Testis (tissue), 2 donors: ENCODE measurements at regions not wholly inside any gene's neighbourhood (a gene's known extent, or its start where the extent isn't known, plus 50 kb on each side); places are given as distances from the start of the nearest gene placed in this dataset.
"Not testable (repeated sequence)": the region's sequence is repeated elsewhere in the genome, so short reads cannot be mapped to it uniquely, and the experiment has no call there.

Source experiments
- DNase-seq: peaks from one replicate; pipeline ENCODE4 v3.0.0-alpha.2; 2019
- H3K27ac ChIP-seq, 2 donors: fragments of 200-600 bp; sonication (generic); one replicate each; pipeline ENCODE4 v1.5.1; 2019
- H3K27me3 ChIP-seq: fragments of 200-600 bp; sonication (generic); one replicate; pipeline ENCODE4 v1.5.1; 2019
- H3K36me3 ChIP-seq: fragments of 200-600 bp; sonication (generic); one replicate; pipeline ENCODE4 v1.5.1; 2017; ENCODE audit warnings: low read depth; ENCODE audit errors: missing control alignments
- H3K4me1 ChIP-seq: fragments of 200-600 bp; sonication (generic); one replicate; pipeline ENCODE4 v1.5.1; 2019
- H3K4me3 ChIP-seq, 2 donors: fragments of 200-600 bp; sonication (generic); one replicate each; pipeline ENCODE4 v1.5.1; 2017 to 2019
- H3K9me3 ChIP-seq: fragments of 200-600 bp; sonication (generic); one replicate; pipeline ENCODE4 v1.5.1; 2017
- WGBS, 2 donors: methylation state at CpG; one replicate each; pipeline ENCODE4 v1.1.5; 2018; 5-methylcytosine and 5-hydroxymethylcytosine counted together
- intact Hi-C: fragments of 100-400 bp; cut with DNase I; formaldehyde crosslinking; loops from one replicate; pipeline ENCODE4 v1.15.1; 2023; ENCODE audit warnings: low total_unique reads

DNA sequence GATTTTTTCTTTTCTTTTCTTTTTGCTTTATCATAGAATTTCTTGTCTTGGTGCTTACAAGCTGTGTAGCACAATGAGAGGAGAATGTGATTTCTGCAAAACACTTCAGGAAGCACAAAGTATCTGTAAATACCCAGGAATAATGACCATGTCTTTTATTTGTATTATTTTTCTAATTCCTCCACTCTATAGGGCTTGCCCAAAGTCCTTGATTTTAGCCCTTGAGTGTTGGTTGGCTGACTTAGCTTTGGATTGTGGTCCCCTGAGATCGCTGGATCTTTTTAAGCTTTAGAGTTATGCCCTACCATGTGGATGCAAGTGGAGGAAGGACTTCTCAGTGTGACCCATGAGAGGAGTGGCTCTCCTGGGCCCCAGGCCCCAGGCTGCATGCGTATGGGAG, 52.2 kb downstream of the HOXC4 start:
- H3K4me1 ChIP-seq, H3K9me3 ChIP-seq, H3K36me3 ChIP-seq, H3K27me3 ChIP-seq, H3K4me3 ChIP-seq, H3K27ac ChIP-seq, DNase-seq, intact Hi-C loops: not testable (repeated sequence)
- WGBS, 2 donors: 61 to 67% methylated on average over 2 of the region's 2 CpGs

DNA sequence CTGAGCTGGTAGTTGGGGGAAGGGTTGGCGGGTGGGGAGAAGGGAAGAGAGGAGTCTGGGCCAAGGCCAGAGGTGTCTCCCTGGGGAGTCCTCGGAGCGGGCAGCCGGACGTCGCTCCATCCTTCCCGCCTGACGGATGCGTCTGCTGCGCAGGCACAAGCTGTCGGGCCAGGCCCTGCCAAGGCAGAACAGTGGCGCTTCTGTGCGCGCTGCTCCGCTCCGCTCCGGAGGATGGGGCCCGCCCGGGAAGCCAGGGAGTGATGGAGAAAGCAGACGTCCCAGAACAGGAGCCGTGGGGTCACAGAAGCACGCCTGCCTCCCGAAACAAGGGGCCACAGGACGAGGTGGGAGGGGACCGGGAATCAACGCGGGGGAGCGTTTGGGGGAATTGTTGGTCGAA, 52.6 kb downstream of the HOXC4 start:
- H3K9me3 ChIP-seq, intact Hi-C loops, H3K4me1 ChIP-seq, DNase-seq, H3K36me3 ChIP-seq, H3K27me3 ChIP-seq, H3K27ac ChIP-seq, H3K4me3 ChIP-seq: not testable (repeated sequence)
- WGBS, 2 donors: 1 to 2% methylated on average over 29 of the region's 29 CpGs

DNA sequence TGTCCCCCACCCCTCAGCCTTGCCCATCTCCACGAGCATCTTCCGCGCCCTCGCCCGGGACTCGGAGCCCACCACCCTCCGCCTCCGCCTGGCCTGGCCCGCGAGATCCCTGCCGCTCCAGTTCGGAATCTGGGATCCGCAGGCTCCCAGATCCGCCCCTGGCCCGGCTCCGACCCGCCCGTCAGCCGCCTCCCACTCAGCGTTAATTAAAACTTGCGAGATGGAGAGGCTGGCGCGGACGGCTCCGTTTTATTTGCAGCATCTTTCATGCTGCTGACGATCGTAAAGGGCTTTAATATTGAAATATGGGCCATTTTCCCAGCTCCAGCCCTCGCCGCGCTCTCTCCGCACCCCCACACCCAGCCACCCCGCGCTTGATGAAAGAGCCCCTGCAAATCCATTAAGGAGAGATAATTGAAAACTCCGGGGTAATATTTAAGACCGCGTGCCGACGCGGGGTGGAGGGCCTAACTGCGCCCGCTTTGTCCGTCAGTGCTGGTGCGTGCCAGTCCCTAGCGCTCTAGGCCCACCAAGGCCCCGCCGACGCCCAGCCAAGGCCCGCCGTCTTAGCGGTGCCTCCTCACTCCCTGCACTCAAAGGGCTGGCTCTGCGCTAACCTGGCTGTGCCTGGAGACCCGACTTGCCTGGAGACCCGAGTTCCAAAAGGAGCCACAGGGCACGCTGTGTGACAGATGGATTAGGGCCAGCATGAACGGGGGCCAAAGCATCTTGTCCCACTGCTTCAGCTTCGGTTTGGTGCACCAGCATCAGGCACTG, 53.4 kb downstream of the HOXC4 start:
- H3K4me1 ChIP-seq, H3K9me3 ChIP-seq, H3K27ac ChIP-seq, H3K36me3 ChIP-seq, intact Hi-C loops, H3K27me3 ChIP-seq, DNase-seq, H3K4me3 ChIP-seq: not testable (repeated sequence)
- 10 to 26% methylated on average over 45 to 56 of the region's 56 CpGs for WGBS, 2 donors

DNA sequence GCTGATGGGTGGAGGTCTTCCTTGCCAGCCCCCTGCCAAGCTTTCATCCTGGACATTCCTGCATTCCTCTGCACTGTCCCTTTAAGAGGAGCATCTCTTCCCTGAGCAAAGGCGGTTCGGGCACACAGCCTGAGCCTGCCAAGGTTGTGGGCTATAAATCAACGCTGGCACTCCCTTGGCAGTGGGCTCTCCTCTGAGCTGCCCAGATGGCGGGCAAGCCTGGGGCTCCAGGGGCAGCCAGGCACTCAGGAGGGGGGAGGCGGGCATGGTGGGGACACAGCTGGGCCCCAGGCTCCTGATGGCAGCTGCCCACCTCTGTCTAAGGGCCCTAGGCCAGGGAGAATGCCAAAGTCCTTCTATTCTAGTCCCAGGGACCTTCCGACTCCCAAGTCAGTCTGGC, 58.7 kb downstream of the HOXC4 start:
- H3K4me3 ChIP-seq, intact Hi-C loops, H3K36me3 ChIP-seq, DNase-seq, H3K4me1 ChIP-seq, H3K9me3 ChIP-seq, H3K27ac ChIP-seq, H3K27me3 ChIP-seq: not testable (repeated sequence)
- 63 to 65% methylated on average over 2 to 4 of the region's 6 CpGs for WGBS, 2 donors

DNA sequence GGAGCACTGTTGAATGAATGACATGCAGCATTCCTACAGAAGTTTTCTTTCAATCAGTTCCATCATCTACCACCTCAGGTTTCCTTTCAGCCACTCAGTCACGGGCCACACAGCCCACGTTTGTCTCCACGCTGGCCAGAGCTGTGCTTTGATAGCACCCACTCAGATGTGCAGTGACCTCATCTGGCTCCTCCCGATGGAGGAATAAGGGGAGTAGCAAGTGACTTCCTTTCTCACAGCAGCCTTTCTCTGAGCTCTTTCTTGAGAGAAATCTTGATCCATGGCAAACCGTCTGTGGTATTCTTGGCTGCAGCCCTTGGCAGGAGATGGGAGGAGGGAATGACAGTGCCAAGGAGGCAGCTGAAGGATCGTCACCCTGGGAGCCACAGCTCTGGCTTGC, 62.4 kb downstream of the HOXC4 start:
- H3K9me3 ChIP-seq, H3K36me3 ChIP-seq, H3K27me3 ChIP-seq, DNase-seq, H3K4me3 ChIP-seq, H3K4me1 ChIP-seq, intact Hi-C loops, H3K27ac ChIP-seq: not testable (repeated sequence)
- WGBS, 2 donors: 22 to 42% methylated on average over 6 of the region's 6 CpGs

DNA sequence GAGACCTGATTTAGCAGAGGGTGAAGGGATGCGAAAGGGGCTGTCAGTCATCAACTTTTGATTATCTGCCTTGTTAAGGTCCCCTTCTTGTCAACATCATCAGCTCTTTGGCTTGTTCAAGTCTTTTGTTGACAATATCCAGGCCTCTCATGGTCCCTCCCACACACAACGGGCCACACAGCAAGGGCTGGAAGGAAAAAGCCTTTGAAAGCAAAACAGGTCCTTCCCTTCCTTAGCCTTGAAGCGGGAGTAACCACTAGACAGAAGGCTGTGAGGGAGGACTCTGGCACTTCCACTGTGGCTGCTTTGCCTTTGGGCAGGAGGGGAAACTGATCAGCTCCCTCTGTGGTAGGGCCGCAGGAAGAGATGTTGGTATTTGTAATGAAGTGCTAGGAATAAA, 63.8 kb downstream of the HOXC4 start:
- H3K4me1 ChIP-seq, H3K27ac ChIP-seq, DNase-seq, H3K9me3 ChIP-seq, H3K27me3 ChIP-seq, intact Hi-C loops, H3K4me3 ChIP-seq, H3K36me3 ChIP-seq: not testable (repeated sequence)
- 64 to 67% methylated on average over 4 of the region's 4 CpGs for WGBS, 2 donors

DNA sequence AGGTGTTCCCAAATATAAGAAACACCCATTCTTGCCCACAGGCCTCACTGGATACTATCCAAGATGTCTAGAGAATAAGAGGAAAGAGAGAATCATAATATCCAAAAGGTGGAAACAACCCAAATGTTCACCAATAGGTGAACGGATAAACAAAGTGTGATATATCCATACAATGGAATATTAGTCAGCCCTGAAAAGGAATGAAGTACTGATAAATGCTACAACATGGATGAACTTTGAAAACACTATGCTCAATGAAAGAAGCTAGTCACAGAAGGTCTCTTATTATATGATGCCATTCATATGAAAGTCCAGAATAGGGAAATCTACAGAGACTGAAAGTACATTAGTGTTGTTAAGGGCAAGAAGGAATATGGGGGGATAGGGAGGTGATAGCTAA, 65.4 kb downstream of the HOXC4 start:
- H3K4me3 ChIP-seq, H3K36me3 ChIP-seq, H3K27me3 ChIP-seq, H3K27ac ChIP-seq, H3K9me3 ChIP-seq, H3K4me1 ChIP-seq, DNase-seq, intact Hi-C loops: not testable (repeated sequence)
- 96% methylated on average over 1 of the region's 1 CpG for WGBS, 2 donors

DNA sequence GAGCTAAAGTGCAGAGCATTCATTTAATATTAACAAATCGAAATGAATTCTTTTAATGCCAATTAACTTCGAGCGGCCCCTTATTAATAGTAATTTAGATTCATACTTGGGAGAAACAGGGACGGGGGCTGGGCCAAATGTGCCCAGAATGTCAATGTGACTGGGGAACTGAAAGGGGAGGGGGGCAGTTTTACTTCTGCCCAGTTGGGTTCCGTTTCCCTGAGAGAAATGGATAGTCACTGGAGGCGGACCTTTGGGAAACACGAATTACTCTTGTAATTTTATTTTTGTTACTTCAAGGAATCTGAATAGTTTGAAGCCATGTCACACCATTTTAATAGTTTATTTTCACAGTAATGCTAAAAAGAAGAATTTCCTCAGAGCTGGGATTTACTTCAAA, 64.8 kb downstream of the SMUG1 start:
- WGBS, 2 donors: 74% methylated on average over 7 of the region's 7 CpGs
- H3K9me3 ChIP-seq, H3K4me1 ChIP-seq, intact Hi-C loops, H3K27ac ChIP-seq, H3K27me3 ChIP-seq, H3K36me3 ChIP-seq, H3K4me3 ChIP-seq, DNase-seq: not testable (repeated sequence)

DNA sequence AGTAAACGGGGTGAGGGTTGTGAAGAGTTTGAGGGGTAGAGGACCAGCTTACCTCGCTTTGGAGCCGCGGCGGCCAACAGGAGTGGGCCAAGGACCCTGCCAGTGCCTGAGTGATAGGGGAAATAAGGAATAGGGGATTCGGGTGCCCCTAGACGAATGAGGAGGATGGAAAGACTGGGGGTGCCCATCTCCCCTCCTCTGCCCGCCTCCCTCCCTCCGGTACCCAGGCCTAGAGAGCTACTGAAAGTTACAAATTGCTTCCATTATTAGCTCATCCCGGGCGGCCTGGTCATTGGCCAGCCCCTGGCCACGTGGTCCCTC, 63.1 kb downstream of the SMUG1 start:
- 15 to 25% methylated on average over 7 to 11 of the region's 12 CpGs for WGBS, 2 donors
- intact Hi-C loops: not testable (repeated sequence)

More for the DNA sequence above, 63.1 kb downstream of the SMUG1 start:
- not testable (repeated sequence) for H3K36me3 ChIP-seq, H3K9me3 ChIP-seq, DNase-seq, H3K4me1 ChIP-seq, H3K27me3 ChIP-seq
- Histone ChIP-seq H3K27ac (peak overlapping the region in 1 of 2 donors; percentile 68), H3K4me3 (peak overlapping the region; percentile 66 to 70)
